ENCODE measurements at regions not wholly inside any gene's neighbourhood (a gene's known extent, or its start where the extent isn't known, plus 50 kb on each side); places are given as distances from the start of the nearest gene placed in this dataset.

DNA sequence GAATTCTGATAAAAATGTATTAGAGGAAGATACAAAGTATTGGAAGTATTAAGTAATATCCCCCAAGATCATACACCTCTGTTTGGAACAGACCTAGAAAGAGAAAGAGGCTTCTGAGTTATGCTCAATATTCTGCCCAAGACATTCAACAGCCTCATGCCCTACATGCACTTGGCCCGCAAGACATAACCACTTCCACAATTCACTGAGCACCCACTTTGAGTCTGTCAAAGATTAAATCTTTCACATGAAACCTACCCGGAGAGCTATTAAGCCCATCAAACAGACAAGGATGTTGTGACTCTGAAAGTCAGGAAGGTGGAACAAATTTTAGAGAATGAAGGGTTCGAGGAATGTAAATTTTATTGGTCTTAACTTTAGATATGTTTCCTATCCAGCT lies 344.7 kb upstream of the SYT4 start:
- no peak for TF ChIP-seq CTCF (IDR thresholded peaks at IDR 0.05 in 2 of 3, conservative IDR thresholded peaks at IDR 0.05 in 1 of 3; ENCODE audit: borderline replicate concordance in 1 of 3, insufficient read depth in 1 of 3, low read depth in 2 of 3, low read length in 2 of 3)
- TF ChIP-seq EGR1 (IDR thresholded peaks at IDR 0.05; ENCODE audit: low read depth) = no peak
- no peak for TF ChIP-seq POLR2AphosphoS5 (IDR thresholded peaks at IDR 0.05; ENCODE audit: low read depth, low read length)
- no peak for TF ChIP-seq RAD21 (IDR thresholded peaks at IDR 0.05; ENCODE audit: low read depth)

Measured in HCT116 (cell line).